ENCODE measurements at regions not wholly inside any gene's neighbourhood (a gene's known extent, or its start where the extent isn't known, plus 50 kb on each side); places are given as distances from the start of the nearest gene placed in this dataset.

- Histone ChIP-seq H4K91ac (ENCODE audit: insufficient read length, low read depth, low read length) (no peak overlapping the region), H3K4me2 (ENCODE audit: insufficient read depth, insufficient read length, low read length) (no peak overlapping the region), H3K23me2 (ENCODE audit: insufficient read length, low read depth, low read length, poor library complexity, severe bottlenecking) (no peaks in the 10 kb centered on the region), H3K9ac (ENCODE audit: extremely low read depth, insufficient read length, low read length) (no peak overlapping the region), H3K4me1 (ENCODE audit: insufficient read depth, low read length) (no peaks in the 10 kb centered on the region), H3K79me1 (ENCODE audit: insufficient read depth, low read depth, low read length, poor library complexity, severe bottlenecking) (no peaks in the 10 kb centered on the region), H4K5ac (ENCODE audit: insufficient read length, low read depth, low read length) (no peak overlapping the region), H3K27ac (ENCODE audit: insufficient read length, low read depth, low read length) (no peak overlapping the region), H3K14ac (ENCODE audit: insufficient read depth, low read length) (no peak overlapping the region), H2BK12ac (ENCODE audit: insufficient read length, low read depth, low read length) (no peak overlapping the region), H2BK15ac (ENCODE audit: low read depth, low read length) (no peak overlapping the region), H4K20me1 (ENCODE audit: control insufficient read depth, insufficient read depth, insufficient read length) (no peaks in the 10 kb centered on the region), H4K8ac (replicated peaks; ENCODE audit: insufficient read length, low read depth, low read length) (no peak overlapping the region), H3K9me3 (ENCODE audit: control insufficient read depth, low read depth, low read length) (no peaks in the 10 kb centered on the region), H2AK5ac (ENCODE audit: insufficient read length, low read length) (no peak overlapping the region), H3K79me2 (ENCODE audit: insufficient read depth, low read length) (no peaks in the 10 kb centered on the region), H3K18ac (ENCODE audit: insufficient read length, low read depth, low read length) (no peak overlapping the region), H3T11ph (ENCODE audit: low read length) (no peak overlapping the region), H3K23ac (ENCODE audit: insufficient read length, low read depth, low read length) (no peak overlapping the region), H3K4ac (ENCODE audit: low read depth, low read length) (no peak overlapping the region), H2BK120ac (ENCODE audit: low read depth, low read length, poor library complexity, severe bottlenecking) (no peak overlapping the region), H2AFZ (ENCODE audit: low read length) (no peak overlapping the region), H3K27me3 (ENCODE audit: insufficient read depth, low read length) (no peaks in the 10 kb centered on the region), H2BK20ac (ENCODE audit: low read depth, low read length, poor library complexity, severe bottlenecking) (no peak overlapping the region), H3K56ac (ENCODE audit: insufficient read length, low read depth, low read length) (no peak overlapping the region), H2BK5ac (ENCODE audit: insufficient read length, low read length) (no peak overlapping the region)
- no peak for TF ChIP-seq CTCF (conservative IDR thresholded peaks at IDR 0.05)
- H3K27ac Mint-ChIP-seq = no peak overlapping the region
- no peak for DNase-seq
- peaks cover 2% of the 10 kb centered on the region; the same call in 1 of the 2 replicates for H3K27me3 Mint-ChIP-seq (ENCODE audit: low read depth)
- no peak overlapping the region for H3K4me3 Mint-ChIP-seq
- H3K9me3 Mint-ChIP-seq = no peaks in the 10 kb centered on the region
- no peaks in the 10 kb centered on the region for H3K36me3 Mint-ChIP-seq (ENCODE audit: insufficient read depth in 1 of 3, low read depth in 3 of 3)
- H3K4me1 Mint-ChIP-seq = 0 out of 4 replicates have a peak, but pooled peaks cover 0 to 4% of the 10 kb centered on the region in 2 experiments
Measured at GRCh38 chr1:232290570-232290969, 339.4 kb downstream of the SIPA1L2 start.
